Retinal pigment epithelial cell (primary cell): ENCODE measurements at regions not wholly inside any gene's neighbourhood (a gene's known extent, or its start where the extent isn't known, plus 50 kb on each side); places are given as distances from the start of the nearest gene placed in this dataset.

Source experiments
- DNase-seq: peaks from one replicate; pipeline ENCODE4 v3.0.0-alpha.2; 2010; ENCODE audit warnings: low read depth
- H3K4me3 ChIP-seq: 2 replicates; pipeline ENCODE4 v1.5.1; 2011; ENCODE audit warnings: mild to moderate bottlenecking, low read length, control low read depth, moderate library complexity
- CTCF ChIP-seq: conservative IDR thresholded peaks from 2 replicates; pipeline ENCODE4 v1.5.1; 2011; ENCODE audit warnings: low read depth, low read length, control low read depth, inconsistent platforms

GRCh38 chr7:86963599-86964230 lies 95.7 kb downstream of the ELAPOR2 start:
- TF ChIP-seq CTCF = no peak
- DNase-seq = no peak
- no peak overlapping the region for H3K4me3 ChIP-seq

- H3K4me3 ChIP-seq = no peak overlapping the region
- no peak for TF ChIP-seq CTCF
- DNase-seq = peak; percentile 44
These were observed 96.8 kb downstream of the ELAPOR2 start for GRCh38 chr7:86962623-86963022.

GRCh38 chr7:86961686-86962085 lies 97.8 kb downstream of the ELAPOR2 start:
- no peak for DNase-seq
- TF ChIP-seq CTCF = no peak
- H3K4me3 ChIP-seq = no peak overlapping the region

- DNase-seq = no peak
- no peak for TF ChIP-seq CTCF
- H3K4me3 ChIP-seq = no peak overlapping the region
These were observed 101.1 kb downstream of the ELAPOR2 start for GRCh38 chr7:86958380-86958779.

- no peak overlapping the region for H3K4me3 ChIP-seq
- DNase-seq = no peak
- no peak for TF ChIP-seq CTCF
These were observed 102.9 kb downstream of the ELAPOR2 start for GRCh38 chr7:86956567-86956966.

GRCh38 chr7:86955895-86956503 lies 103.5 kb downstream of the ELAPOR2 start:
- no peak overlapping the region for H3K4me3 ChIP-seq
- no peak for TF ChIP-seq CTCF
- no peak for DNase-seq

- DNase-seq = no peak
- H3K4me3 ChIP-seq = no peak overlapping the region
- no peak for TF ChIP-seq CTCF
These were observed 104.5 kb downstream of the ELAPOR2 start for GRCh38 chr7:86954971-86955370.
